Coronary artery (tissue), 2 donors: ENCODE measurements at regions not wholly inside any gene's neighbourhood (a gene's known extent, or its start where the extent isn't known, plus 50 kb on each side); places are given as distances from the start of the nearest gene placed in this dataset.

Experiments
- DNase-seq: peaks from one replicate; pipeline ENCODE4 v3.0.0-alpha.2; 2017; ENCODE audit warnings: low spot score
- H3K27ac ChIP-seq, 2 donors: fragments of 200-600 bp; sonication (generic); one replicate each; pipeline ENCODE4 v1.5.1; 2016 to 2019
- H3K4me3 ChIP-seq: fragments of 200-600 bp; sonication (generic); 2 replicates; pipeline ENCODE4 v1.5.1; 2016; ENCODE audit warnings: mild to moderate bottlenecking, moderate library complexity
- TF ChIP-seq, protein P1 (sequence below): fragments of 200-600 bp; sonication (generic); IDR thresholded peaks from one replicate; pipeline ENCODE4 v1.5.1; 2019; ENCODE audit warnings: antibody characterized with exemption

DNA sequence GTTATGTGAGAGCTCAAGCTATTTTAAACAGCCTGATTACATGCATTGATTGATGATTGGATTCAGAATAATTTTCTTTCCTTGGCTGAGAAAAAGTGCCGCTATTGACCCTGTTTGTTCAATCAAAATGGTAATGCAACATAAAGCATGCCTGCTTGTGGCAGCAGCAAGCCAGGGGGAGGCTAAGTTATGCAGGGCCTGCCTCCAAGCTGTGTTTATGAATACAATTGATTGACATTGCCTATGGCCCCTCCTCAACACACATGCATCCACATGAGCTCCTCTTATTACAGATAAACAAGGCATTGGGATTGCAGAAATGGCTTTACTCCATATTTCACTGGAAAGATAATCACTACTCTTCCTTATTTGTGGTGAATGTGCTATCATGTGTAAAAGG lies 395.6 kb downstream of the TDRD15 start:
- no peak for DNase-seq
- no peak overlapping the region for H3K4me3 ChIP-seq
- TF ChIP-seq, protein P1, sequence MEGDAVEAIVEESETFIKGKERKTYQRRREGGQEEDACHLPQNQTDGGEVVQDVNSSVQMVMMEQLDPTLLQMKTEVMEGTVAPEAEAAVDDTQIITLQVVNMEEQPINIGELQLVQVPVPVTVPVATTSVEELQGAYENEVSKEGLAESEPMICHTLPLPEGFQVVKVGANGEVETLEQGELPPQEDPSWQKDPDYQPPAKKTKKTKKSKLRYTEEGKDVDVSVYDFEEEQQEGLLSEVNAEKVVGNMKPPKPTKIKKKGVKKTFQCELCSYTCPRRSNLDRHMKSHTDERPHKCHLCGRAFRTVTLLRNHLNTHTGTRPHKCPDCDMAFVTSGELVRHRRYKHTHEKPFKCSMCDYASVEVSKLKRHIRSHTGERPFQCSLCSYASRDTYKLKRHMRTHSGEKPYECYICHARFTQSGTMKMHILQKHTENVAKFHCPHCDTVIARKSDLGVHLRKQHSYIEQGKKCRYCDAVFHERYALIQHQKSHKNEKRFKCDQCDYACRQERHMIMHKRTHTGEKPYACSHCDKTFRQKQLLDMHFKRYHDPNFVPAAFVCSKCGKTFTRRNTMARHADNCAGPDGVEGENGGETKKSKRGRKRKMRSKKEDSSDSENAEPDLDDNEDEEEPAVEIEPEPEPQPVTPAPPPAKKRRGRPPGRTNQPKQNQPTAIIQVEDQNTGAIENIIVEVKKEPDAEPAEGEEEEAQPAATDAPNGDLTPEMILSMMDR: no peak
- H3K27ac ChIP-seq: no peak overlapping the region

DNA sequence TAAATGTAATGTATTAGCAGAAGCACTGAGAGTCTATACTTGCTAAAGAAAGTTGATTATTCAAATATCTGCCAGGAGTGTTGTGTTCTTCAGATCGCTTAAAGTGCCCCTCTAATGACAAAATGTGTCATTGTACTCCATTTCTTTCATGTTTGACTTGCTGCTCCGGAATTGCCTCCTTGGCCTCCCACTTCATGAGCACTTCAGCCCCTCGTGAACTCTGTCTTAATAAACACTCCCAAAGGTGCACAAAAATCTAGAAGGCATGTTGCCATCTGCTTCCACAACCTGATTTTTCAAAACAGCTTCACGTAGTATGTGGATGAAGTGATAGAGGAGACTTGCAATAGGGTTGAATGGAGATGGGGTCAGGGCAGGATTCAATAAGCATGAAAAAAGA lies 396.1 kb downstream of the TDRD15 start:
- no peak overlapping the region for H3K27ac ChIP-seq
- no peak for DNase-seq
- TF ChIP-seq, protein P1: no peak

DNA sequence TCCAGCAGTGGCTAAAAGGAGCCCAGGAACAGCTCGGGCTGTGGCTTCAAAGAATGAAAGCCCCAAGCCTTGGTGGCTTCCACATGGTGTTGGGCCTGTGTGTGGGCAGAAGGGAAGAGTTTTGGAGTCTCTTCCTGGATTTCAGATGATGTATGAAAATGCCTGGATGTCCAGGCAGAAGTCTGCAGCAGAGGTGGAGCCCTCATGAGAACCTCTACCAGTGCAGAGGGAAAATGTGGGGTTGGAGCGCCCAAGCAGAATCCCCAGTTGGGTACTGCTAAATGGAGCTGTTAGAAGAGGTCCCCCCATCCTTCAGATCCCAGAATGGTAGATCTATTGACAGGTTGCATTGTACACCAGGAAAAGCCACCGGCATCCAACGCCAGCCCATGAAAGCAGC lies 412.1 kb downstream of the TDRD15 start:
- no peak overlapping the region for H3K27ac ChIP-seq
- H3K4me3 ChIP-seq: no peak overlapping the region
- TF ChIP-seq, protein P1: no peak
- no peak for DNase-seq

More for the DNA sequence above, 396.1 kb downstream of the TDRD15 start:
- no peak overlapping the region for H3K4me3 ChIP-seq

DNA sequence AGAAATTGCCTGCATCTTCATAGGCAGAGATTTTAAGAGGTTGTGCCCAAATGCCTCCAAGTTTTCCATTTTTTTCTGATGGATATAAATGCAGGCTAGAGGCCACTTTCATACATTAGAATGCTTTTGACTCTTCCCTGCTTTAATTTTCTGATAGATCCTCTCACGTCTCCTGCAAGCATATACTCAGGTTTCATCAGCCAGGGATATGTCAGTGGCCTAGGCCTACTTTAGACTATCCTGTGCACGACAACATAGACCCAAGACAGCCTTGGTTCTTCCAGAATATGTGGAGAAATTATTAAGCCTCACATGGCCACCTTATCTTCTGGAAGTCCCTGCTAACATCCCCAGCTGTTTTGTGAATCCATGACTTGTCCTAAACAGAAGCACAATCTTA lies 415.9 kb downstream of the TDRD15 start:
- TF ChIP-seq, protein P1: no peak
- no peak for DNase-seq
- Histone ChIP-seq H3K4me3 (no peak overlapping the region), H3K27ac (no peak overlapping the region)

DNA sequence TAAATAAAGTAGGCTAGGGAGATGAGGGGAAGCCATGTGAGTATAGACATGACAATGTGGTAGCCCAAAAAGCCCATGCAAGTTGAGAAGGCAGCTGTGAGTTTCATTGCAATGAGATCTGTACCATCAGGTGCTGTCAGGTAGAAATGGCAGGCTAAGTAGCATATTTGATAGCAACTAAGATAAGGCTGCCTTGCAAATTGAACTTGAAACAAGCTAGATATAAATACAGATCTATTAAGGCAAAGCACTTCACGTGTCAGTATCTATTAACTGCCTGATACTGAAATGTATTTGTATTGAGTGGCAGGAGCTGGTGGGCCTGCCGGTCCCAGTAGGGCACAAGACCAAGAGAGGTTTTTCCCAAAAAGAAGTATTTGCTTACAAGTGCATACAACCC lies 419.9 kb downstream of the TDRD15 start:
- DNase-seq: no peak
- TF ChIP-seq, protein P1: no peak
- Histone ChIP-seq H3K27ac (no peak overlapping the region), H3K4me3 (no peak overlapping the region)

DNA sequence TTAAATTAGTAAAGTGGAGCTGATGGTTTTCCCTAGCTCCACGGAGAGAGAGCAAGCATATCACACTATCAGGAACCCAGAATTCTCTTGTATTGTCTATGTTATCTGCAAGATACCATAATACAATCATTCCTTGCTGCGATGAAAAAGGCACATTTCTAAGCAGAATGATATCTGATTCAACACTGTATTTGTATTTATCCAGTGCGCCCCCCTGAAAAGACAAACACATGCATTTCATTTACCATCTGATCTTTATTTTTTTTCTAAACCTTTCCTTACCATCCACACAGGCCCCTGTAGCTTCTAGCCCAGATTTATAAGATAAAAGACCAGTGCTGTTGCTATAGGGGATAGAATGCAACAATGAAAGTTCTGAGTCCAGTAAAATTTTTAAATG lies 420.6 kb downstream of the TDRD15 start:
- H3K27ac ChIP-seq: no peak overlapping the region
- DNase-seq: no peak
- TF ChIP-seq, protein P1: no peak

DNA sequence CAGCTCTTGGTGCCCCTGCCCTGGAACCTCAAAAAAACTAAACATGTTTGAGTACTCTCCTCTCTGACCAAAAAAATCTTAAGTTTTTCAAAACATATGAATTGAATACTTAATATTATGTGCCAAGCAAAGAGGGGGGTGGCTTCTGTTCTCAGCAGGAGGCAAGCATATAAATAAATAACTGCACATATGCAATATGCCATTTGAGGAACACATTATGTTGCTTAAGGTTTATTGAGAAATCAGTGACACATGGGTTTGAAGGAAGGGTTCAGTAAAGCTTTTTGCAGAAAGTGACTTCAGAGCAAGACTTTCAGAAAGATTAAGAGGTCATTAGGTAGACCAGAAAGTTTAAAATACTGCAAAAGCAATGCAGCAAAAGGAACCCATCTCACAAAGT lies 429.2 kb downstream of the TDRD15 start:
- Histone ChIP-seq H3K4me3 (no peak overlapping the region), H3K27ac (no peak overlapping the region)
- TF ChIP-seq, protein P1: no peak
- DNase-seq: no peak

More for the DNA sequence above, 420.6 kb downstream of the TDRD15 start:
- no peak overlapping the region for H3K4me3 ChIP-seq
